GM12878 (cell line): ENCODE measurements at regions not wholly inside any gene's neighbourhood (a gene's known extent, or its start where the extent isn't known, plus 50 kb on each side); places are given as distances from the start of the nearest gene placed in this dataset.

ENCODE experiments used
- ATAC-seq: fragments of 200-7000 bp; cut with Tn5 transposase; 3 replicates; pipeline ENCODE4 v1.9.1; 2020; ENCODE audit warnings: mild to moderate bottlenecking, moderate library complexity
- BruUV-seq: library from RNA; stranded (reverse); fragments of 400-500 nt; replicated peaks from 2 replicates; lab custom pipeline; 2021; lab: Mats Ljungman, UMichigan
- CTCF ChIA-PET: fragments of 300-600 bp; sonication (Branson Sonifier 250); formaldehyde crosslinking; extraction: SDS; loops from one replicate; lab custom pipeline; 2021; ENCODE audit warnings: inconsistent platforms; lab: Yijun Ruan, JAX
- POLR2A ChIA-PET: fragments of 350-600 bp; formaldehyde crosslinking; extraction: SDS; loops from one replicate; lab custom pipeline; 2021; ENCODE audit warnings: inconsistent platforms; lab: Charles Lee
- RAD21 ChIA-PET: fragments of 300-600 bp; sonication (Branson Sonifier 250); formaldehyde crosslinking; loops from one replicate; lab custom pipeline; 2023; ENCODE audit warnings: antibody characterized with exemption; ENCODE audit not compliant: unreplicated experiment; lab: Charles Lee
- SMC1A ChIA-PET: fragments of 300-600 bp; sonication (Branson Sonifier 250); formaldehyde crosslinking; loops from one replicate; lab custom pipeline; 2023; ENCODE audit not compliant: unreplicated experiment, uncharacterized antibody; lab: Charles Lee
- DNase-seq: peaks from one replicate; pipeline ENCODE4 v3.0.0-alpha.2; 2011; ENCODE audit warnings: low read depth, low spot score
- FAIRE-seq: peaks from 3 replicates; lab custom pipeline; 2011; peaks lifted over from hg19 to GRCh38; lab: Jason Lieb, UNC
- H2AFZ ChIP-seq: 2 replicates; pipeline ENCODE4 v1.6.0; 2011; ENCODE audit warnings: low read depth, low read length, control low read depth; ENCODE audit not compliant: control insufficient read depth
- H3K27ac ChIP-seq: 2 replicates; pipeline ENCODE4 v1.5.1; 2011; ENCODE audit warnings: control low read depth; ENCODE audit not compliant: control insufficient read depth, insufficient read depth
- H3K27me3 ChIP-seq, 2 experiments: replicated peaks in 1 of 2; 2 replicates each; pipeline versions ENCODE4 v1.6.0 to v1.6.1; 2011; ENCODE audit warnings: low read length in 1 of 2; ENCODE audit not compliant: control insufficient read depth in 2 of 2, insufficient read depth in 2 of 2
- H3K36me3 ChIP-seq, 2 experiments: 2 replicates each; pipeline ENCODE4 v1.5.1; 2011; ENCODE audit warnings: low read length in 1 of 2; ENCODE audit not compliant: control insufficient read depth in 2 of 2, insufficient read depth in 2 of 2
- H3K4me1 ChIP-seq: 2 replicates; pipeline ENCODE4 v1.6.1; 2011; ENCODE audit warnings: mild to moderate bottlenecking, low read length, moderate library complexity, mixed read lengths; ENCODE audit not compliant: control insufficient read depth, insufficient read depth
- H3K4me2 ChIP-seq: 2 replicates; pipeline ENCODE4 v1.6.0; 2011; ENCODE audit warnings: control low read depth; ENCODE audit not compliant: control insufficient read depth, insufficient read depth
- H3K4me3 ChIP-seq: fragments of 200-600 bp; sonication (generic); 2 replicates; pipeline ENCODE4 v1.5.1; 2016
- H3K79me2 ChIP-seq: 2 replicates; pipeline ENCODE4 v1.6.0; 2011; ENCODE audit warnings: low read length; ENCODE audit not compliant: control insufficient read depth, insufficient read depth
- H3K9ac ChIP-seq: 2 replicates; pipeline ENCODE4 v1.8.0; 2011; ENCODE audit warnings: low read length, control low read depth, mixed read lengths; ENCODE audit not compliant: control insufficient read depth, insufficient read depth
- H3K9me3 ChIP-seq: replicated peaks from 3 replicates; pipeline ENCODE4 v1.5.1; 2011; ENCODE audit warnings: mild to moderate bottlenecking, low read length; ENCODE audit not compliant: control insufficient read depth, insufficient read depth
- H4K20me1 ChIP-seq: 2 replicates; pipeline ENCODE4 v1.6.0; 2011; ENCODE audit not compliant: control insufficient read depth, insufficient read depth
- IKZF2 ChIP-seq, 2 experiments: fragments of 450-650 bp; IDR thresholded peaks; 2 replicates each; pipeline ENCODE4 v1.6.1; 2017; ENCODE audit warnings: mild to moderate bottlenecking in 2 of 2, moderate library complexity in 2 of 2
- NKRF ChIP-seq: fragments of 450-650 bp; conservative IDR thresholded peaks from 2 replicates; pipeline ENCODE4 v1.6.1; 2017; ENCODE audit warnings: mild to moderate bottlenecking, moderate library complexity
- RBBP5 ChIP-seq: fragments of 200-600 bp; sonication (generic); conservative IDR thresholded peaks from 2 replicates; pipeline ENCODE4 v1.6.1; 2016
- TARDBP ChIP-seq: IDR thresholded peaks from 2 replicates; pipeline ENCODE4 v1.6.1; 2016; ENCODE audit warnings: borderline replicate concordance
- TCF7 ChIP-seq: IDR thresholded peaks from 2 replicates; pipeline ENCODE4 v1.6.1; 2014; ENCODE audit warnings: antibody characterized with exemption, borderline replicate concordance
- YBX1 ChIP-seq: fragments of 450-650 bp; IDR thresholded peaks from 2 replicates; pipeline ENCODE4 v1.6.1; 2016; ENCODE audit warnings: antibody characterized with exemption
- WGBS: methylation state at CpG from one replicate; pipeline ENCODE4 v1.1.6; 2016; ENCODE audit warnings: low lambda C conversion rate; ENCODE audit not compliant: insufficient replicate concordance, insufficient coverage; ENCODE audit errors: missing lambda C conversion rate; 5-methylcytosine and 5-hydroxymethylcytosine counted together
- in situ Hi-C: fragments of 300-500 bp; cut with MboI; formaldehyde crosslinking; loops from 9 replicates; pipeline ENCODE4 v1.14.3; 2018; ENCODE audit warnings: mixed read lengths
- intact Hi-C: fragments of 100-400 bp; cut with micrococcal nuclease; formaldehyde crosslinking; loops from one replicate; pipeline ENCODE4 v1.14.2; 2022; ENCODE audit not compliant: unreplicated experiment
- TF ChIP-seq, protein P1 (sequence below): fragments of 450-650 bp; formaldehyde crosslinking; IDR thresholded peaks from 2 replicates; pipeline ENCODE4 v1.4.0; 2020; ENCODE audit warnings: mild to moderate bottlenecking, moderate library complexity

DNA sequence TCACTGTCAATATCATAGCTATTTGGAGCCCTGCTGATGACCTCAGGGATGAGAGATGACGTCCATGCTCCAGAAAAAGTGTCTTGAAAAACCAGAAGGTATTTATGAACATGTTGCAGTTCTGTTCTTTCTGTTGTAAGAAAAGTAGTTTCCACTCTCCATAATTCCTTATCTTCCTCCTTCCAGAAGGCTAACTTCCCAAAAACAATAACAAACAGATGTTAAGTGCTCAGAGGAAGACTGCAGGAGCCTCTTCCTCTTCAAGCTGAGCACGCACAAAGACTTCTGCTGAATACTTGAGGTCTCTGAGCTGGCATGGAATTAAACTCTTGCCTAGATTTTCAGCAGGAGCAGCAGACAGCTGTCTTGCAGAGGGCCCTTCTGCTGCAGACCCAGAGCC is 434.5 kb upstream of the KLHL29 start (continued):
- TF ChIP-seq, protein P1, sequence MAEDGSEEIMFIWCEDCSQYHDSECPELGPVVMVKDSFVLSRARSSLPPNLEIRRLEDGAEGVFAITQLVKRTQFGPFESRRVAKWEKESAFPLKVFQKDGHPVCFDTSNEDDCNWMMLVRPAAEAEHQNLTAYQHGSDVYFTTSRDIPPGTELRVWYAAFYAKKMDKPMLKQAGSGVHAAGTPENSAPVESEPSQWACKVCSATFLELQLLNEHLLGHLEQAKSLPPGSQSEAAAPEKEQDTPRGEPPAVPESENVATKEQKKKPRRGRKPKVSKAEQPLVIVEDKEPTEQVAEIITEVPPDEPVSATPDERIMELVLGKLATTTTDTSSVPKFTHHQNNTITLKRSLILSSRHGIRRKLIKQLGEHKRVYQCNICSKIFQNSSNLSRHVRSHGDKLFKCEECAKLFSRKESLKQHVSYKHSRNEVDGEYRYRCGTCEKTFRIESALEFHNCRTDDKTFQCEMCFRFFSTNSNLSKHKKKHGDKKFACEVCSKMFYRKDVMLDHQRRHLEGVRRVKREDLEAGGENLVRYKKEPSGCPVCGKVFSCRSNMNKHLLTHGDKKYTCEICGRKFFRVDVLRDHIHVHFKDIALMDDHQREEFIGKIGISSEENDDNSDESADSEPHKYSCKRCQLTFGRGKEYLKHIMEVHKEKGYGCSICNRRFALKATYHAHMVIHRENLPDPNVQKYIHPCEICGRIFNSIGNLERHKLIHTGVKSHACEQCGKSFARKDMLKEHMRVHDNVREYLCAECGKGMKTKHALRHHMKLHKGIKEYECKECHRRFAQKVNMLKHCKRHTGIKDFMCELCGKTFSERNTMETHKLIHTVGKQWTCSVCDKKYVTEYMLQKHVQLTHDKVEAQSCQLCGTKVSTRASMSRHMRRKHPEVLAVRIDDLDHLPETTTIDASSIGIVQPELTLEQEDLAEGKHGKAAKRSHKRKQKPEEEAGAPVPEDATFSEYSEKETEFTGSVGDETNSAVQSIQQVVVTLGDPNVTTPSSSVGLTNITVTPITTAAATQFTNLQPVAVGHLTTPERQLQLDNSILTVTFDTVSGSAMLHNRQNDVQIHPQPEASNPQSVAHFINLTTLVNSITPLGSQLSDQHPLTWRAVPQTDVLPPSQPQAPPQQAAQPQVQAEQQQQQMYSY (CRISPR knock-in tag) = no peak
- TF ChIP-seq RBBP5 (no peak), IKZF2 (IDR thresholded peaks at IDR 0.05) (no peak), TARDBP (no peak), YBX1 (no peak)

DNA sequence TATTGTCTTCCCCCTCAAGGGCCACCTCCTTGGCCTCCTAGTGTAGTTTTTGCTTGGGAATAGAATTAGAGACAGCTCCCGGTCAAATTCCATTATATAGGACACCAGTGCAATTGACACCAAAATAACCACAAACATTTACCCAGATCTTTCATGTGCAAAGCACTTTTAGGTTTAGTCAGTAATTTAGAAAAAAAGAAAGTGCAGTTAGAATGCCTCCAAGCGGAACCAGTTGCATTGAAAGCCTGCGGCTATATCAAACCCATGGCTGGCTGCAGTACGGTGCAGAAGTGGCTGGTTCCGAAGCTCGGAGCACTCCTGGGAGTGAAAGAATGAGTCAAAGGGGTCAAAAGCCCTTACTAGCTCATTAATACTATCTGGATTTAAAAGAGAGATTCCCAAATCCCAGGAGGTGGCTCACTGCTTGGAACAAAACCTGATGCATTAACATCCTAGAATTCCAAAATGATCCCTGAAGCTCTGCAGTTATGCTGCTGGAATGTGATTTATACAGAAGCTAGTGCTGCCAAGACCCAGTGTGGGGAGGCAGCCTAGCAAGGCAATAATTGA is 432.2 kb upstream of the KLHL29 start:
- ChIA-PET POLR2A (no interaction called here), SMC1A (no interaction called here), CTCF (no interaction called here), RAD21 (no interaction called here)
- H3K79me2 ChIP-seq = no peaks in the 10 kb centered on the region
- no peak overlapping the region for H3K4me3 ChIP-seq
- no peaks in the 10 kb centered on the region for H3K27me3 ChIP-seq
- ATAC-seq (no peak), DNase-seq (no peak), FAIRE-seq (no peak)
- no peaks in the 10 kb centered on the region for H3K9me3 ChIP-seq
- TF ChIP-seq TCF7 (no peak), NKRF (no peak)
- H3K4me2 ChIP-seq = no peak overlapping the region
- no peaks in the 10 kb centered on the region for H3K4me1 ChIP-seq
- H3K36me3 ChIP-seq = no peaks in the 10 kb centered on the region
- BruUV-seq = no TSS peak
- no peak overlapping the region for H3K9ac ChIP-seq
- no peak overlapping the region for H2AFZ ChIP-seq
- no peak overlapping the region for H3K27ac ChIP-seq
- intact Hi-C loops (no loop called here), in situ Hi-C loops (no loop called here)
- whole genome bisulfite sequencing = 32% methylated on average over 6 of the region's 6 CpGs
- H4K20me1 ChIP-seq = no peaks in the 10 kb centered on the region
